ENCODE measurements at regions not wholly inside any gene's neighbourhood (a gene's known extent, or its start where the extent isn't known, plus 50 kb on each side); places are given as distances from the start of the nearest gene placed in this dataset.

GRCh38 chr11:121886005-121886734 is 229.8 kb downstream of the BLID start:
- H2AFZ ChIP-seq (ENCODE audit: low read depth, low read length): no peak overlapping the region
- no peak overlapping the region for H3K27ac ChIP-seq (ENCODE audit: low read length)
- H4K20me1 ChIP-seq (ENCODE audit: insufficient read depth): no peaks in the 10 kb centered on the region
- H3K36me3 ChIP-seq (ENCODE audit: insufficient read depth, low read length): no peaks in the 10 kb centered on the region
- no peaks in the 10 kb centered on the region for H3K9me2 ChIP-seq (ENCODE audit: insufficient read depth, low read length)
- H3K4me3 ChIP-seq (ENCODE audit: low read length): no peak overlapping the region
- no peaks in the 10 kb centered on the region for H3K79me2 ChIP-seq (replicated peaks; ENCODE audit: insufficient read depth, low read length)
- H3K4me2 ChIP-seq (ENCODE audit: low read length): no peak overlapping the region
- TF ChIP-seq CTCF (IDR thresholded peaks at IDR 0.05; ENCODE audit: poor library complexity, severe bottlenecking): no peak
- TF ChIP-seq SMC3 (conservative IDR thresholded peaks at IDR 0.05; ENCODE audit: poor library complexity): no peak
- no peak for TF ChIP-seq MXI1 (conservative IDR thresholded peaks at IDR 0.05; ENCODE audit: poor library complexity, severe bottlenecking)
- no peak for TF ChIP-seq RAD21 (conservative IDR thresholded peaks at IDR 0.05)
- TF ChIP-seq POLR2AphosphoS5 (IDR thresholded peaks at IDR 0.05): no peak
- TF ChIP-seq EP300 (conservative IDR thresholded peaks at IDR 0.05; ENCODE audit: poor library complexity, severe bottlenecking): no peak
- TF ChIP-seq EZH2 (IDR thresholded peaks at IDR 0.05; ENCODE audit: borderline replicate concordance, insufficient read depth, low read length, poor library complexity, severe bottlenecking): no peak
- no peak for TF ChIP-seq REST (IDR thresholded peaks at IDR 0.05; ENCODE audit: borderline replicate concordance)
- TF ChIP-seq TAF1 (IDR thresholded peaks at IDR 0.05; ENCODE audit: low read depth): no peak
- no peak overlapping the region for H3K9ac ChIP-seq (ENCODE audit: low read length)
- H3F3A ChIP-seq (ENCODE audit: insufficient read depth, low read length, poor library complexity, severe bottlenecking): no peaks in the 10 kb centered on the region
- H3K9me3 ChIP-seq (ENCODE audit: low read length): no peaks in the 10 kb centered on the region
- no peaks in the 10 kb centered on the region for H3K27me3 ChIP-seq (ENCODE audit: insufficient read depth, low read depth, low read length)

GRCh38 chr11:121884626-121885025 is 231.4 kb downstream of the BLID start:
- Histone ChIP-seq H3K4me2 (ENCODE audit: low read length) (no peak overlapping the region), H3K9me3 (ENCODE audit: low read length) (no peaks in the 10 kb centered on the region), H3K9me2 (ENCODE audit: insufficient read depth, low read length) (no peaks in the 10 kb centered on the region), H3K9ac (ENCODE audit: low read length) (no peak overlapping the region), H3F3A (ENCODE audit: insufficient read depth, low read length, poor library complexity, severe bottlenecking) (no peaks in the 10 kb centered on the region), H3K36me3 (ENCODE audit: insufficient read depth, low read length) (no peaks in the 10 kb centered on the region), H3K79me2 (replicated peaks; ENCODE audit: insufficient read depth, low read length) (no peaks in the 10 kb centered on the region), H3K4me3 (ENCODE audit: low read length) (no peak overlapping the region), H2AFZ (ENCODE audit: low read depth, low read length) (no peak overlapping the region), H3K27ac (ENCODE audit: low read length) (no peak overlapping the region), H3K27me3 (ENCODE audit: insufficient read depth, low read depth, low read length) (no peaks in the 10 kb centered on the region), H4K20me1 (ENCODE audit: insufficient read depth) (no peaks in the 10 kb centered on the region)
- no peak for TF ChIP-seq SMC3 (conservative IDR thresholded peaks at IDR 0.05; ENCODE audit: poor library complexity)
- no peak for TF ChIP-seq POLR2AphosphoS5 (IDR thresholded peaks at IDR 0.05)
- TF ChIP-seq RAD21 (conservative IDR thresholded peaks at IDR 0.05): no peak
- no peak for TF ChIP-seq CTCF (IDR thresholded peaks at IDR 0.05; ENCODE audit: poor library complexity, severe bottlenecking)
- TF ChIP-seq REST (IDR thresholded peaks at IDR 0.05; ENCODE audit: borderline replicate concordance): no peak
- no peak for TF ChIP-seq EZH2 (IDR thresholded peaks at IDR 0.05; ENCODE audit: borderline replicate concordance, insufficient read depth, low read length, poor library complexity, severe bottlenecking)
- no peak for TF ChIP-seq TAF1 (IDR thresholded peaks at IDR 0.05; ENCODE audit: low read depth)
- no peak for TF ChIP-seq MXI1 (conservative IDR thresholded peaks at IDR 0.05; ENCODE audit: poor library complexity, severe bottlenecking)

Data from neural cell (in vitro differentiated cells).